ENCODE measurements at regions not wholly inside any gene's neighbourhood (a gene's known extent, or its start where the extent isn't known, plus 50 kb on each side); places are given as distances from the start of the nearest gene placed in this dataset.

DNA sequence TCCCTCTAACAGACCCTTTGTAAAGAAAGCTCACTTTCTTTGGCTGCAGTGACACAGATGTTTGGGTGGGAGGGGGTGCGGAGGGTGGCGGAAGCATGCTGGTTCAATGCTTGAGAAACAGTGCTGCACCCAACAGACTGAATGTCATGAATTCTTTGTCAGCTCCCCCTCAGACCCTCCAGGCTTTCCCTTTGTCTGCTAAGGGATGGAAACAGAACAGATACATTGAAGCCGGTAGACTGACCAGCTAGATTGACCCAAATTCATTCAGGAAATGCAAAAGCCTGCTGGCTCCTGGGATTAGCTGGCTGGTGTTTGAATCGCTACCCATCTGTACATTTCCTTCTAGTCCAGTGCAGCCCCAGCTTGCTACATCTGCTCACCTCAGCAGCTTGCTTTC lies 90.8 kb upstream of the PAK3 start:
- TF ChIP-seq, protein P1, sequence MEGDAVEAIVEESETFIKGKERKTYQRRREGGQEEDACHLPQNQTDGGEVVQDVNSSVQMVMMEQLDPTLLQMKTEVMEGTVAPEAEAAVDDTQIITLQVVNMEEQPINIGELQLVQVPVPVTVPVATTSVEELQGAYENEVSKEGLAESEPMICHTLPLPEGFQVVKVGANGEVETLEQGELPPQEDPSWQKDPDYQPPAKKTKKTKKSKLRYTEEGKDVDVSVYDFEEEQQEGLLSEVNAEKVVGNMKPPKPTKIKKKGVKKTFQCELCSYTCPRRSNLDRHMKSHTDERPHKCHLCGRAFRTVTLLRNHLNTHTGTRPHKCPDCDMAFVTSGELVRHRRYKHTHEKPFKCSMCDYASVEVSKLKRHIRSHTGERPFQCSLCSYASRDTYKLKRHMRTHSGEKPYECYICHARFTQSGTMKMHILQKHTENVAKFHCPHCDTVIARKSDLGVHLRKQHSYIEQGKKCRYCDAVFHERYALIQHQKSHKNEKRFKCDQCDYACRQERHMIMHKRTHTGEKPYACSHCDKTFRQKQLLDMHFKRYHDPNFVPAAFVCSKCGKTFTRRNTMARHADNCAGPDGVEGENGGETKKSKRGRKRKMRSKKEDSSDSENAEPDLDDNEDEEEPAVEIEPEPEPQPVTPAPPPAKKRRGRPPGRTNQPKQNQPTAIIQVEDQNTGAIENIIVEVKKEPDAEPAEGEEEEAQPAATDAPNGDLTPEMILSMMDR (IDR thresholded peaks at IDR 0.05 in 2 of 3, conservative IDR thresholded peaks at IDR 0.05 in 1 of 3; ENCODE audit: borderline replicate concordance in 1 of 3, insufficient read depth in 1 of 3, low read depth in 2 of 3, low read length in 2 of 3): no peak
- TF ChIP-seq SRF (IDR thresholded peaks at IDR 0.05; ENCODE audit: low read depth) (no peak), RAD21 (IDR thresholded peaks at IDR 0.05; ENCODE audit: low read depth) (no peak), POLR2A (IDR thresholded peaks at IDR 0.05; ENCODE audit: borderline replicate concordance, extremely low read depth, insufficient read depth, insufficient read length) (no peak), SP1 (IDR thresholded peaks at IDR 0.05; ENCODE audit: low read depth) (no peak), EZH2 (IDR thresholded peaks at IDR 0.05) (no peak), EGR1 (IDR thresholded peaks at IDR 0.05; ENCODE audit: low read depth) (no peak), POLR2AphosphoS5 (IDR thresholded peaks at IDR 0.05; ENCODE audit: low read depth, low read length) (no peak), YY1 (IDR thresholded peaks at IDR 0.05; ENCODE audit: extremely low read depth, insufficient replicate concordance, low read depth, low read length) (no peak), ELF1 (IDR thresholded peaks at IDR 0.05; ENCODE audit: borderline replicate concordance, low read depth) (no peak), ZFX (IDR thresholded peaks at IDR 0.05) (no peak)
- TF ChIP-seq, protein P2, sequence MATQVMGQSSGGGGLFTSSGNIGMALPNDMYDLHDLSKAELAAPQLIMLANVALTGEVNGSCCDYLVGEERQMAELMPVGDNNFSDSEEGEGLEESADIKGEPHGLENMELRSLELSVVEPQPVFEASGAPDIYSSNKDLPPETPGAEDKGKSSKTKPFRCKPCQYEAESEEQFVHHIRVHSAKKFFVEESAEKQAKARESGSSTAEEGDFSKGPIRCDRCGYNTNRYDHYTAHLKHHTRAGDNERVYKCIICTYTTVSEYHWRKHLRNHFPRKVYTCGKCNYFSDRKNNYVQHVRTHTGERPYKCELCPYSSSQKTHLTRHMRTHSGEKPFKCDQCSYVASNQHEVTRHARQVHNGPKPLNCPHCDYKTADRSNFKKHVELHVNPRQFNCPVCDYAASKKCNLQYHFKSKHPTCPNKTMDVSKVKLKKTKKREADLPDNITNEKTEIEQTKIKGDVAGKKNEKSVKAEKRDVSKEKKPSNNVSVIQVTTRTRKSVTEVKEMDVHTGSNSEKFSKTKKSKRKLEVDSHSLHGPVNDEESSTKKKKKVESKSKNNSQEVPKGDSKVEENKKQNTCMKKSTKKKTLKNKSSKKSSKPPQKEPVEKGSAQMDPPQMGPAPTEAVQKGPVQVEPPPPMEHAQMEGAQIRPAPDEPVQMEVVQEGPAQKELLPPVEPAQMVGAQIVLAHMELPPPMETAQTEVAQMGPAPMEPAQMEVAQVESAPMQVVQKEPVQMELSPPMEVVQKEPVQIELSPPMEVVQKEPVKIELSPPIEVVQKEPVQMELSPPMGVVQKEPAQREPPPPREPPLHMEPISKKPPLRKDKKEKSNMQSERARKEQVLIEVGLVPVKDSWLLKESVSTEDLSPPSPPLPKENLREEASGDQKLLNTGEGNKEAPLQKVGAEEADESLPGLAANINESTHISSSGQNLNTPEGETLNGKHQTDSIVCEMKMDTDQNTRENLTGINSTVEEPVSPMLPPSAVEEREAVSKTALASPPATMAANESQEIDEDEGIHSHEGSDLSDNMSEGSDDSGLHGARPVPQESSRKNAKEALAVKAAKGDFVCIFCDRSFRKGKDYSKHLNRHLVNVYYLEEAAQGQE (IDR thresholded peaks at IDR 0.05; ENCODE audit: low read depth): no peak
